Neural progenitor cell (in vitro differentiated cells): ENCODE measurements at regions not wholly inside any gene's neighbourhood (a gene's known extent, or its start where the extent isn't known, plus 50 kb on each side); places are given as distances from the start of the nearest gene placed in this dataset.

Experiments
- DNase-seq: peaks from one replicate; pipeline ENCODE4 v3.0.0-alpha.2; 2016; ENCODE audit warnings: low spot score
- H2AFZ ChIP-seq: fragments of 200-600 bp; sonication (generic); replicated peaks from 2 replicates; pipeline ENCODE4 v1.6.1; 2016; ENCODE audit warnings: antibody characterized with exemption
- H3F3A ChIP-seq: fragments of 200-600 bp; sonication (generic); 2 replicates; pipeline ENCODE4 v1.6.1; 2016; ENCODE audit warnings: antibody characterized with exemption, low read depth
- H3K27ac ChIP-seq: fragments of 200-600 bp; sonication (generic); 2 replicates; pipeline ENCODE4 v1.5.1; 2016; ENCODE audit warnings: mild to moderate bottlenecking
- H3K27me3 ChIP-seq: fragments of 200-600 bp; sonication (generic); 2 replicates; pipeline ENCODE4 v1.6.1; 2016; ENCODE audit warnings: mild to moderate bottlenecking, moderate library complexity
- H3K36me3 ChIP-seq: fragments of 200-600 bp; sonication (generic); 2 replicates; pipeline ENCODE4 v1.5.1; 2016
- H3K4me1 ChIP-seq: fragments of 200-600 bp; sonication (generic); 2 replicates; pipeline ENCODE4 v1.6.1; 2016; ENCODE audit warnings: mixed run types
- H3K4me2 ChIP-seq: fragments of 200-600 bp; sonication (generic); 2 replicates; pipeline ENCODE4 v1.6.1; 2016
- H3K4me3 ChIP-seq: fragments of 200-600 bp; sonication (generic); 2 replicates; pipeline ENCODE4 v1.5.1; 2016
- H3K79me2 ChIP-seq: fragments of 200-600 bp; sonication (generic); 2 replicates; pipeline ENCODE4 v1.6.1; 2016; ENCODE audit warnings: low read depth
- H3K9ac ChIP-seq: fragments of 200-600 bp; sonication (generic); 2 replicates; pipeline ENCODE4 v1.6.1; 2016
- H3K9me3 ChIP-seq: fragments of 200-600 bp; sonication (generic); 2 replicates; pipeline ENCODE4 v1.5.1; 2016; ENCODE audit warnings: low read depth
- H4K20me1 ChIP-seq: fragments of 200-600 bp; sonication (generic); 2 replicates; pipeline ENCODE4 v1.6.1; 2016; ENCODE audit warnings: low read depth
- H3K27ac Mint-ChIP-seq: 3 replicates; pipeline ENCODE4 v1.8.0; 2021; ENCODE audit warnings: mixed read lengths
- H3K27me3 Mint-ChIP-seq: 2 replicates; pipeline ENCODE4 v1.8.0; 2022; ENCODE audit warnings: low read depth, mild to moderate bottlenecking, inconsistent platforms, moderate library complexity, mixed read lengths; ENCODE audit not compliant: insufficient read depth
- H3K36me3 Mint-ChIP-seq: 3 replicates; pipeline ENCODE4 v1.8.0; 2021; ENCODE audit warnings: mixed read lengths
- H3K4me1 Mint-ChIP-seq: 3 replicates; pipeline ENCODE4 v1.8.0; 2021; ENCODE audit warnings: mixed read lengths
- H3K4me3 Mint-ChIP-seq: 3 replicates; pipeline ENCODE4 v1.8.0; 2021; ENCODE audit warnings: mild to moderate bottlenecking, moderate library complexity, mixed read lengths
- H3K9me3 Mint-ChIP-seq: 3 replicates; pipeline ENCODE4 v1.8.0; 2020; ENCODE audit warnings: mixed read lengths
- CTCF ChIP-seq: fragments of 200-600 bp; sonication (generic); IDR thresholded peaks from 2 replicates; pipeline ENCODE4 v1.5.1; 2017; ENCODE audit warnings: antibody characterized with exemption, mild to moderate bottlenecking
- EZH2 ChIP-seq: fragments of 200-600 bp; sonication (generic); IDR thresholded peaks from 2 replicates; pipeline ENCODE4 v1.6.1; 2017; ENCODE audit warnings: antibody characterized with exemption, mild to moderate bottlenecking, moderate library complexity
- EZH2phosphoT487 ChIP-seq: fragments of 200-600 bp; sonication (generic); IDR thresholded peaks from 2 replicates; pipeline ENCODE4 v1.6.1; 2017; ENCODE audit warnings: antibody characterized with exemption

- Mint-ChIP-seq H3K4me1 (peaks cover 20% of the 10 kb centered on the region), H3K27me3 (no peaks in the 10 kb centered on the region), H3K9me3 (peaks cover 2% of the 10 kb centered on the region), H3K27ac (peak overlapping the region; percentile 79), H3K4me3 (no peak overlapping the region), H3K36me3 (no peaks in the 10 kb centered on the region)
- Histone ChIP-seq H3K36me3 (no peaks in the 10 kb centered on the region), H3K9ac (no peak overlapping the region), H3K79me2 (no peaks in the 10 kb centered on the region), H3F3A (peaks cover 16% of the 10 kb centered on the region), H3K4me3 (no peak overlapping the region), H2AFZ (no peak overlapping the region), H3K4me2 (no peak overlapping the region), H3K27me3 (no peaks in the 10 kb centered on the region), H4K20me1 (peaks cover 8% of the 10 kb centered on the region), H3K4me1 (peaks cover 21% of the 10 kb centered on the region), H3K27ac (no peak overlapping the region), H3K9me3 (no peaks in the 10 kb centered on the region)
- TF ChIP-seq EZH2 (no peak), EZH2phosphoT487 (no peak), CTCF (no peak)
- DNase-seq, result no peak
Measured at GRCh38 chr2:58501371-58502160, 260.4 kb upstream of the FANCL start.

- Mint-ChIP-seq H3K27ac (peak overlapping the region; percentile 0), H3K9me3 (peaks cover 2% of the 10 kb centered on the region), H3K4me1 (peaks cover 28% of the 10 kb centered on the region), H3K4me3 (peak overlapping the region; percentile 18), H3K36me3 (no peaks in the 10 kb centered on the region), H3K27me3 (peaks cover 2% of the 10 kb centered on the region)
- Histone ChIP-seq H3K36me3 (no peaks in the 10 kb centered on the region), H3K9me3 (no peaks in the 10 kb centered on the region), H3K27ac (no peak overlapping the region), H3K79me2 (no peaks in the 10 kb centered on the region), H3K9ac (no peak overlapping the region), H3K27me3 (peaks cover 6% of the 10 kb centered on the region), H3K4me2 (peak overlapping the region; percentile 31), H2AFZ (no peak overlapping the region), H4K20me1 (peaks cover 8% of the 10 kb centered on the region), H3K4me1 (peaks cover 22% of the 10 kb centered on the region), H3F3A (peaks cover 18% of the 10 kb centered on the region), H3K4me3 (peak overlapping the region; percentile 15)
- TF ChIP-seq EZH2phosphoT487 (peak; percentile 76), CTCF (no peak)
- DNase-seq, result peak; percentile 72
Measured at GRCh38 chr2:58497168-58497567, 256.0 kb upstream of the FANCL start.

- no peak for DNase-seq
- Histone ChIP-seq H3K9ac (no peak overlapping the region), H3K36me3 (no peaks in the 10 kb centered on the region), H4K20me1 (peaks cover 8% of the 10 kb centered on the region), H3K27ac (no peak overlapping the region), H3K9me3 (no peaks in the 10 kb centered on the region), H3K4me2 (no peak overlapping the region), H3K4me1 (peaks cover 18% of the 10 kb centered on the region), H3K79me2 (no peaks in the 10 kb centered on the region), H3F3A (peaks cover 18% of the 10 kb centered on the region), H3K4me3 (no peak overlapping the region), H2AFZ (no peak overlapping the region), H3K27me3 (peaks cover 6% of the 10 kb centered on the region)
- TF ChIP-seq EZH2phosphoT487 (no peak), EZH2 (no peak), CTCF (no peak)
- Mint-ChIP-seq H3K4me3 (no peak overlapping the region), H3K9me3 (peaks cover 2% of the 10 kb centered on the region), H3K27me3 (peaks cover 2% of the 10 kb centered on the region), H3K36me3 (no peaks in the 10 kb centered on the region), H3K27ac (no peak overlapping the region), H3K4me1 (peaks cover 21% of the 10 kb centered on the region)
Measured at GRCh38 chr2:58495806-58496205, 254.7 kb upstream of the FANCL start.
